Stomach (tissue), 8 donors: ENCODE measurements at regions not wholly inside any gene's neighbourhood (a gene's known extent, or its start where the extent isn't known, plus 50 kb on each side); places are given as distances from the start of the nearest gene placed in this dataset.

Source experiments
- DNase-seq, 2 donors: peaks; one replicate each; pipeline versions ENCODE4 v3.0.0 to v3.0.0-alpha.2; 2013 to 2019
- H3K27ac ChIP-seq, 5 donors: fragments of 200-600 bp in 4 of 5; sonication (generic) in 4 of 5; one replicate each; pipeline ENCODE4 v1.5.1; 2013 to 2019; ENCODE audit warnings: mild to moderate bottlenecking in 1 of 5, moderate library complexity in 1 of 5
- H3K27me3 ChIP-seq, 3 donors: fragments of 200-600 bp; sonication (generic); one replicate each; pipeline ENCODE4 v1.5.1; 2017 to 2019; ENCODE audit warnings: mixed run types in 1 of 3
- H3K36me3 ChIP-seq, 4 donors: fragments of 200-600 bp; sonication (generic); 1 replicate in 3 of 4; 2 replicates in 1 of 4; pipeline ENCODE4 v1.5.1; 2016 to 2019
- H3K4me1 ChIP-seq, 4 donors: fragments of 200-600 bp; sonication (generic); one replicate each; pipeline ENCODE4 v1.5.1; 2016 to 2019
- H3K4me3 ChIP-seq, 4 donors: fragments of 200-600 bp; sonication (generic) in 3 of 4; one replicate each; pipeline ENCODE4 v1.5.1; 2016 to 2019; ENCODE audit warnings: mild to moderate bottlenecking in 1 of 4
- H3K9me3 ChIP-seq, 4 donors: fragments of 200-600 bp; sonication (generic); one replicate each; pipeline ENCODE4 v1.5.1; 2016 to 2019
- EP300 ChIP-seq: sonication (generic); formaldehyde crosslinking; IDR thresholded peaks from one replicate; pipeline ENCODE4 v1.6.1; 2017; ENCODE audit warnings: antibody characterized with exemption
- POLR2A ChIP-seq, 4 donors: fragments of 450-650 bp; IDR thresholded peaks; one replicate each; pipeline ENCODE4 v1.6.1; 2016; ENCODE audit warnings: antibody characterized with exemption in 4 of 4, control low read depth in 2 of 4, mild to moderate bottlenecking in 1 of 4, moderate library complexity in 1 of 4
- POLR2AphosphoS5 ChIP-seq, 3 donors: sonication (generic); formaldehyde crosslinking; IDR thresholded peaks; one replicate each; pipeline ENCODE4 v1.6.1; 2016; ENCODE audit warnings: antibody characterized with exemption in 3 of 3
- WGBS, 5 donors: extraction: QIAGEN DNeasy Blood & Tissue Kit in 3 of 5; methylation state at CpG; one replicate each; pipeline versions ENCODE4 v1.1.5 to v1.1.7; 2013 to 2018; 5-methylcytosine and 5-hydroxymethylcytosine counted together
- intact Hi-C: fragments of 100-400 bp; cut with DNase I; formaldehyde crosslinking; loops from one replicate; pipeline ENCODE4 v1.15.1; 2023; ENCODE audit warnings: low total_unique reads
- TF ChIP-seq, protein P1 (sequence below), 7 experiments: fragments of 450-650 bp in 4 of 7; fragments of 200-600 bp in 3 of 7; sonication (generic) in 3 of 7; IDR thresholded peaks; one replicate each; pipeline ENCODE4 v1.5.1; 2016 to 2019; ENCODE audit warnings: antibody characterized with exemption in 7 of 7, control low read depth in 2 of 7, mild to moderate bottlenecking in 1 of 7
- donor health status: healthy with polysubstance abuse.
- donor health status: Bipolar disorder and iron deficiency.
- donor health status: healthy.

DNA sequence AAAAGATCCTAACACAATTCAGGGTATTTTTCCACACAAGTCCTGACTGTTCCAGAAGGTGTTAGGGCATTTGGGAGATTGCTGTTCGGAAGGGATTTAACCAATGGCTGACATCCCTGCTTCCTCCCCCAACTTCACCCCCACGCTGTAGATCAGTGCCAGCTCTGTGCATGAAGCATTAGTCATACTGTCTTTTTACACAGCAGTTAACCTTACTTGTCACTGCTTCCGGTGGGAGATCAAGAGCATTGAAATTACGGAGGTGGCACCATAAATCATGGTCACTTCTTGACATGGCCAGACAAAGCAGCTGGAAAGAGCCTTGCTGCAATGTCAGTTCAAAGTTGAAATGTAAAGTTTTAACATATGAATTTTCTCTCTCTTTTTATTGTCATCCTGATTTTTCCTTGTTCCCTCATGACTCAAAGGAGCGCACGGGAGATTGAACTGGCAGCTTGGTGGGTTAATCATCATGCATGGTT, 70.2 kb downstream of the HRH4 start:
- intact Hi-C loops, result no loop called here
- no peaks in the 10 kb centered on the region for H3K4me1 ChIP-seq
- no peaks in the 10 kb centered on the region for H3K9me3 ChIP-seq
- no peak overlapping the region for H3K27ac ChIP-seq
- H3K4me3 ChIP-seq, result no peak overlapping the region
- WGBS, 5 donors, result 29 to 42% (median 34%) methylated on average over 6 of the region's 6 CpGs
- peaks cover 0 to 9% (median 0%) of the 10 kb centered on the region in 3 donors for H3K27me3 ChIP-seq
- DNase-seq, result peak in 1 of 2 donors; percentile 37
- no peaks in the 10 kb centered on the region for H3K36me3 ChIP-seq
- TF ChIP-seq POLR2A (IDR thresholded peaks at IDR 0.05) (no peak), EP300 (no peak), POLR2AphosphoS5 (IDR thresholded peaks at IDR 0.05) (no peak)
- TF ChIP-seq, protein P1, sequence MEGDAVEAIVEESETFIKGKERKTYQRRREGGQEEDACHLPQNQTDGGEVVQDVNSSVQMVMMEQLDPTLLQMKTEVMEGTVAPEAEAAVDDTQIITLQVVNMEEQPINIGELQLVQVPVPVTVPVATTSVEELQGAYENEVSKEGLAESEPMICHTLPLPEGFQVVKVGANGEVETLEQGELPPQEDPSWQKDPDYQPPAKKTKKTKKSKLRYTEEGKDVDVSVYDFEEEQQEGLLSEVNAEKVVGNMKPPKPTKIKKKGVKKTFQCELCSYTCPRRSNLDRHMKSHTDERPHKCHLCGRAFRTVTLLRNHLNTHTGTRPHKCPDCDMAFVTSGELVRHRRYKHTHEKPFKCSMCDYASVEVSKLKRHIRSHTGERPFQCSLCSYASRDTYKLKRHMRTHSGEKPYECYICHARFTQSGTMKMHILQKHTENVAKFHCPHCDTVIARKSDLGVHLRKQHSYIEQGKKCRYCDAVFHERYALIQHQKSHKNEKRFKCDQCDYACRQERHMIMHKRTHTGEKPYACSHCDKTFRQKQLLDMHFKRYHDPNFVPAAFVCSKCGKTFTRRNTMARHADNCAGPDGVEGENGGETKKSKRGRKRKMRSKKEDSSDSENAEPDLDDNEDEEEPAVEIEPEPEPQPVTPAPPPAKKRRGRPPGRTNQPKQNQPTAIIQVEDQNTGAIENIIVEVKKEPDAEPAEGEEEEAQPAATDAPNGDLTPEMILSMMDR (IDR thresholded peaks at IDR 0.05), result no peak

DNA sequence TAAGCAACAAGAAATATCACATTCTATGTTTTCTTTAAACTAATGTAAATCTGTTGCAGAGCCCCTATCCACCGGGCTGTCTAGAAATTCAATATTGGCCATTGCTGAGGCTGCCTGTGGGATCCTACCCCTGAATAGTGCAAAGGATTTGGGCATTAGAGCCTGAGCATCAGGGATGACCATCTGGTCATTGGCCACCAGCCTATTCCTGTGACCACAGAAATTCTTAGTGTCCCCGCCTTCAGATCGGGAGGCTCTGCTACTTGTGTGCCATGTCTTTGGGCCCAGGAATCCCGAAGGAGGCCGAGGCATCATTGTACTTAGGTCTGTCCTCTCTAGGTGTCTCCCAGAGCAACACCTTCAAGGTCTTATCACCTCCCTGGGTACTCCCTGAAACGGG, 73.8 kb downstream of the HRH4 start:
- DNase-seq, result no peak
- H3K27ac ChIP-seq, result no peak overlapping the region
- intact Hi-C loops, result no loop called here
- H3K36me3 ChIP-seq, result no peaks in the 10 kb centered on the region
- H3K4me3 ChIP-seq, result no peak overlapping the region
- H3K27me3 ChIP-seq, result peaks cover 0 to 9% (median 0%) of the 10 kb centered on the region in 3 donors
- H3K4me1 ChIP-seq, result no peaks in the 10 kb centered on the region
- no peaks in the 10 kb centered on the region for H3K9me3 ChIP-seq
- TF ChIP-seq POLR2A (IDR thresholded peaks at IDR 0.05) (no peak), EP300 (no peak), POLR2AphosphoS5 (IDR thresholded peaks at IDR 0.05) (no peak)
- TF ChIP-seq, protein P1 (IDR thresholded peaks at IDR 0.05), result no peak
- WGBS, 5 donors, result 79 to 94% (median 87%) methylated on average over 6 of the region's 6 CpGs

- H3K4me3 ChIP-seq, result no peak overlapping the region
- 57 to 78% (median 68%) methylated on average over 4 of the region's 4 CpGs for WGBS, 5 donors
- intact Hi-C loops, result no loop called here
- H3K36me3 ChIP-seq, result no peaks in the 10 kb centered on the region
- TF ChIP-seq, protein P1 (IDR thresholded peaks at IDR 0.05), result no peak
- TF ChIP-seq POLR2A (IDR thresholded peaks at IDR 0.05) (no peak), EP300 (no peak), POLR2AphosphoS5 (IDR thresholded peaks at IDR 0.05) (no peak)
- no peaks in the 10 kb centered on the region for H3K4me1 ChIP-seq
- H3K9me3 ChIP-seq, result no peaks in the 10 kb centered on the region
- DNase-seq, result no peak
- H3K27ac ChIP-seq, result no peak overlapping the region
- peaks cover 0 to 9% (median 0%) of the 10 kb centered on the region in 3 donors for H3K27me3 ChIP-seq
These were observed 74.3 kb downstream of the HRH4 start for GRCh38 chr18:24534737-24535136.

DNA sequence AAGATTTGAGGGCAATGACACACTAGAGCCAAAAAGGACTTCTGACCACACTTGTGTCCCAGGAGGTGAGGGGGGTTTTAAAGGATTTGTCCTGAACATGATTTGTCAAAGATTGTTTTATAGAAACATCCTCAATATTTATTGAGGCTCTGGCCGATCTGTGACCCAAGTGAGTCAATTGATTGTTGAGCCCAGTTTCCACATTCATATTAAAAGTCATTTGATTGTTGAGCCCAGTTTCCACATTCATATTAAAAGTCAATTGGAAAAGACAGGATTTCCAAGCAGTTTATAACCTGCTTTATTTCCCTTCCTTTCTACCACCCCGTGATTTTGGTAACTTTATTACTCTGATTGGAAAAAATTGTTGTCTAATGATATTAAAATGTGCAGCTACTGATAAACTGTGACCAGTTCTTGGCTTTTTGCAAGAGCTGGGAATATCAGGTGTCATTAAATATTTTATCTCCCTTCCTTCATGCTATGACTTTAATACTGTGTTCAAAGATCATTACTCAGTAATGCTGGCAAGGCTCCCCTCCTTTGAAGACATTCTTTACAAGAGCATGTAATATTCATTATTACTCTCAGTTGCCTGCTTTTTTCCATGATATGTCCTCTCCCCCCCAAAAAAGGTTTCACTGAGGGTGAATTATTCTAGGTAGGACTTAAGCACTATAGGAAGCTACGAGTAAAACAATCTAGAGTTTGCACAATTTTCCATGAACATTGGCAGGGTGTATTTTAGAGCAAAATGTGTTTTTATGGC, 75.3 kb downstream of the HRH4 start:
- H3K27ac ChIP-seq, result no peak overlapping the region
- peaks cover 0 to 7% (median 0%) of the 10 kb centered on the region in 4 donors for H3K4me1 ChIP-seq
- peaks cover 0 to 9% (median 0%) of the 10 kb centered on the region in 3 donors for H3K27me3 ChIP-seq
- H3K36me3 ChIP-seq, result no peaks in the 10 kb centered on the region
- TF ChIP-seq, protein P1 (IDR thresholded peaks at IDR 0.05), result no peak
- TF ChIP-seq EP300 (no peak), POLR2A (IDR thresholded peaks at IDR 0.05) (no peak), POLR2AphosphoS5 (IDR thresholded peaks at IDR 0.05) (no peak)
- 64 to 74% (median 70%) methylated on average over 3 of the region's 3 CpGs for WGBS, 5 donors
- no peaks in the 10 kb centered on the region for H3K9me3 ChIP-seq
- H3K4me3 ChIP-seq, result no peak overlapping the region
- DNase-seq, result no peak
- intact Hi-C loops, result no loop called here
